ENCODE measurements at regions not wholly inside any gene's neighbourhood (a gene's known extent, or its start where the extent isn't known, plus 50 kb on each side); places are given as distances from the start of the nearest gene placed in this dataset.

GRCh38 chr4:181688432-181688831 lies 554.8 kb upstream of the TENM3 start:
- no peak for TF ChIP-seq MAFK (IDR thresholded peaks at IDR 0.05; ENCODE audit: low read depth, low read length)
- TF ChIP-seq FOS (IDR thresholded peaks at IDR 0.05; ENCODE audit: low read depth, low read length), result no peak
- no peak for TF ChIP-seq ELK1 (IDR thresholded peaks at IDR 0.05; ENCODE audit: borderline replicate concordance, low read depth, low read length)
- no peak for TF ChIP-seq CEBPB (IDR thresholded peaks at IDR 0.05; ENCODE audit: low read depth, low read length)
- TF ChIP-seq RCOR1 (IDR thresholded peaks at IDR 0.05; ENCODE audit: insufficient replicate concordance, low read length), result no peak
- peak overlapping the region; percentile 72; the same call in 1 of the 2 replicates for H3K18ac ChIP-seq (ENCODE audit: low read depth, low read length)
- WGBS, 2 experiments (ENCODE audit: extremely low coverage in 2 of 2, insufficient read length in 1 of 2), result 36% methylated on average over 2 of the region's 3 CpGs; no CpG with 5 or more reads in 1 of the 2 experiments
- no peaks in the 10 kb centered on the region for H3K36me3 ChIP-seq (ENCODE audit: control insufficient read depth, insufficient read depth, low read length)
- no peak overlapping the region for H3K23ac ChIP-seq (ENCODE audit: low read depth, low read length)
- peak overlapping the region; percentile 13; the same call in 1 of the 2 replicates for H3K4me2 ChIP-seq (ENCODE audit: low read depth, low read length)
- no peaks in the 10 kb centered on the region for H3K27me3 ChIP-seq (ENCODE audit: control insufficient read depth, insufficient read depth, low read length)
- H3K9ac ChIP-seq (ENCODE audit: low read depth, low read length), result no peak overlapping the region
- peak overlapping the region in 1 of 2 experiments; percentile 58; a peak in 1 of 4 replicates for H4K8ac ChIP-seq (ENCODE audit: low read depth in 2 of 2, low read length in 2 of 2)
- H3K79me1 ChIP-seq (ENCODE audit: low read depth in 1 of 2, low read length in 2 of 2), result no peaks in the 10 kb centered on the region
- H2AK9ac ChIP-seq (replicated peaks; ENCODE audit: low read depth, low read length, poor library complexity), result no peak overlapping the region
- peak overlapping the region; percentile 45; the same call in 1 of the 2 replicates for H4K91ac ChIP-seq (ENCODE audit: insufficient read depth, low read depth, low read length)
- ChIA-PET POLR2A (ENCODE audit: unreplicated experiment) (no interaction called here), CTCF (no interaction called here)
- no peak overlapping the region for H3K4me3 ChIP-seq (ENCODE audit: insufficient read depth, low read depth, low read length)
- no peaks in the 10 kb centered on the region for H4K20me1 ChIP-seq (ENCODE audit: insufficient read depth, low read length)
- H3K27ac ChIP-seq (ENCODE audit: insufficient read depth, low read length), result no peak overlapping the region
- ATAC-seq (ENCODE audit: low read depth) (no peak), DNase-seq (peak; percentile 62)
- BruUV-seq (replicated peaks), result no TSS peak
- H2AK5ac ChIP-seq (ENCODE audit: low read depth, low read length), result no peak overlapping the region
- peak overlapping the region; percentile 10; the same call in 1 of the 2 replicates for H3K14ac ChIP-seq (replicated peaks; ENCODE audit: low read depth, low read length)
- in situ Hi-C loops (cut with MboI; ENCODE audit: low sequenced_read_pairs), result no loop called here
- peak overlapping the region; percentile 28; the same call in 2 of the 3 replicates for H2BK15ac ChIP-seq (ENCODE audit: low read depth, low read length)
- H3K9me1 ChIP-seq (ENCODE audit: insufficient read depth, low read length), result peaks cover 7% of the 10 kb centered on the region; the same call in 1 of the 2 replicates
- H3K4ac ChIP-seq (ENCODE audit: low read depth, low read length), result no peak overlapping the region; the same call in 1 of the 2 replicates
- no peaks in the 10 kb centered on the region for H3K9me3 ChIP-seq (ENCODE audit: control insufficient read depth, insufficient read depth, low read length)
- no peak overlapping the region for H2BK5ac ChIP-seq (ENCODE audit: low read depth, low read length, poor library complexity, severe bottlenecking)
- H3K56ac ChIP-seq (ENCODE audit: extremely low read depth, insufficient read depth, low read length), result no peak overlapping the region
- 0 out of 2 replicates have a peak overlapping the region, but pooled peaks have one; percentile 30 for H2BK20ac ChIP-seq (ENCODE audit: low read depth, low read length)
- peak overlapping the region; percentile 44 for H2BK120ac ChIP-seq (ENCODE audit: low read depth, low read length)
- dilution Hi-C loops (cut with HindIII; ENCODE audit: low sequenced_read_pairs, unreplicated experiment), result no loop called here
- peaks cover 11% of the 10 kb centered on the region for H3K4me1 ChIP-seq (ENCODE audit: control insufficient read depth, insufficient read depth, low read length)
- intact Hi-C loops (cut with micrococcal nuclease), result loop anchor here (5.0 to 10.0 kb wide), 4 partner anchors 269 to 1236 kb away; no protein-coding TSS in a partner anchor
- H2AFZ ChIP-seq (replicated peaks; ENCODE audit: low read length, poor library complexity), result no peak overlapping the region
- peak overlapping the region; percentile 44; the same call in 1 of the 2 replicates for H4K5ac ChIP-seq (ENCODE audit: low read depth, low read length)

All from IMR-90 (cell line).